Epithelial cell of esophagus (primary cell): ENCODE measurements at regions not wholly inside any gene's neighbourhood (a gene's known extent, or its start where the extent isn't known, plus 50 kb on each side); places are given as distances from the start of the nearest gene placed in this dataset.
A peak's percentile ranks its signal among the peaks of the same experiment; 100 is the strongest.

Experiments
- DNase-seq: peaks from one replicate; pipeline ENCODE4 v3.0.0; 2010; ENCODE audit warnings: low read depth
- H3K4me3 ChIP-seq: 2 replicates; pipeline ENCODE4 v1.5.1; 2011; ENCODE audit warnings: mild to moderate bottlenecking, low read length, control low read depth
- CTCF ChIP-seq: IDR thresholded peaks from 2 replicates; pipeline ENCODE4 v1.5.1; 2011; ENCODE audit warnings: low read depth, mild to moderate bottlenecking, low read length, control low read depth, inconsistent platforms; ENCODE audit not compliant: insufficient read depth; ENCODE audit errors: missing control alignments

GRCh38 chr3:87350367-87351199 lies 74.2 kb upstream of the POU1F1 start:
- DNase-seq = peak; percentile 59
- TF ChIP-seq CTCF = peak; percentile 87
- H3K4me3 ChIP-seq = no peak overlapping the region

GRCh38 chr3:87349833-87350232 lies 73.4 kb upstream of the POU1F1 start:
- DNase-seq = no peak
- no peak overlapping the region for H3K4me3 ChIP-seq
- TF ChIP-seq CTCF = no peak

GRCh38 chr3:87336761-87337160 lies 60.4 kb upstream of the POU1F1 start:
- TF ChIP-seq CTCF = no peak
- peak; percentile 12 for DNase-seq
- H3K4me3 ChIP-seq = no peak overlapping the region

GRCh38 chr3:87335931-87336330 lies 59.5 kb upstream of the POU1F1 start:
- no peak overlapping the region for H3K4me3 ChIP-seq
- no peak for DNase-seq
- TF ChIP-seq CTCF = no peak

- DNase-seq = peak; percentile 81
- H3K4me3 ChIP-seq = no peak overlapping the region
- no peak for TF ChIP-seq CTCF
Observed at GRCh38 chr3:87333393-87333892, 57.1 kb upstream of the POU1F1 start.

GRCh38 chr3:87332789-87333188 lies 56.4 kb upstream of the POU1F1 start:
- no peak for DNase-seq
- TF ChIP-seq CTCF = no peak
- no peak overlapping the region for H3K4me3 ChIP-seq

GRCh38 chr3:87329065-87329464 lies 52.7 kb upstream of the POU1F1 start:
- no peak for DNase-seq
- H3K4me3 ChIP-seq = no peak overlapping the region
- TF ChIP-seq CTCF = no peak
